ENCODE measurements at regions not wholly inside any gene's neighbourhood (a gene's known extent, or its start where the extent isn't known, plus 50 kb on each side); places are given as distances from the start of the nearest gene placed in this dataset.

- no peak for DNase-seq
Observed at GRCh38 chr2:898319-898718, 52.3 kb upstream of the SNTG2 start.

- no peak for DNase-seq
Observed at GRCh38 chr2:897091-897490, 53.6 kb upstream of the SNTG2 start.

- no peak for DNase-seq
Observed at GRCh38 chr2:893311-893710, 57.3 kb upstream of the SNTG2 start.

GRCh38 chr2:892892-893291, 57.8 kb upstream of the SNTG2 start:
- DNase-seq = no peak

GRCh38 chr2:892401-892800, 58.2 kb upstream of the SNTG2 start:
- DNase-seq = no peak

- no peak for DNase-seq
Observed at GRCh38 chr2:891734-892133, 58.9 kb upstream of the SNTG2 start.

GRCh38 chr2:890791-891190, 59.9 kb upstream of the SNTG2 start:
- DNase-seq = no peak

- no peak for DNase-seq
Observed at GRCh38 chr2:890214-890613, 60.4 kb upstream of the SNTG2 start.

- DNase-seq = no peak
Observed at GRCh38 chr2:888906-889566, 61.6 kb upstream of the SNTG2 start.

GRCh38 chr2:888211-888801, 62.3 kb upstream of the SNTG2 start:
- no peak for DNase-seq

GRCh38 chr2:887639-888038, 63.0 kb upstream of the SNTG2 start:
- DNase-seq = no peak

GRCh38 chr2:886072-887022, 64.3 kb upstream of the SNTG2 start:
- no peak for DNase-seq

- no peak for DNase-seq
Observed at GRCh38 chr2:885230-886071, 65.2 kb upstream of the SNTG2 start.

- DNase-seq = no peak
Observed at GRCh38 chr2:883803-884748, 66.6 kb upstream of the SNTG2 start.

- no peak for DNase-seq
Observed at GRCh38 chr2:883260-883802, 67.3 kb upstream of the SNTG2 start.

- DNase-seq = no peak
Observed at GRCh38 chr2:881204-881918, 69.3 kb upstream of the SNTG2 start.

GRCh38 chr2:880201-880970, 70.3 kb upstream of the SNTG2 start:
- DNase-seq = no peak

- DNase-seq = no peak
Observed at GRCh38 chr2:879540-879939, 71.1 kb upstream of the SNTG2 start.

GRCh38 chr2:878245-878930, 72.3 kb upstream of the SNTG2 start:
- DNase-seq = no peak
